ENCODE measurements at regions not wholly inside any gene's neighbourhood (a gene's known extent, or its start where the extent isn't known, plus 50 kb on each side); places are given as distances from the start of the nearest gene placed in this dataset.

GRCh38 chr3:152745646-152746045 is 89.3 kb upstream of the P2RY1 start:
- CTCF ChIA-PET, result no interaction called here
- DNase-seq (ENCODE audit: extremely low spot score), result no peak
- TF ChIP-seq BHLHE40 (IDR thresholded peaks at IDR 0.05; ENCODE audit: borderline replicate concordance) (no peak), ARNT (IDR thresholded peaks at IDR 0.05) (no peak), HDGF (IDR thresholded peaks at IDR 0.05; ENCODE audit: borderline replicate concordance) (no peak), L3MBTL2 (conservative IDR thresholded peaks at IDR 0.05) (no peak)
- POLR2A ChIA-PET, result no interaction called here

DNA sequence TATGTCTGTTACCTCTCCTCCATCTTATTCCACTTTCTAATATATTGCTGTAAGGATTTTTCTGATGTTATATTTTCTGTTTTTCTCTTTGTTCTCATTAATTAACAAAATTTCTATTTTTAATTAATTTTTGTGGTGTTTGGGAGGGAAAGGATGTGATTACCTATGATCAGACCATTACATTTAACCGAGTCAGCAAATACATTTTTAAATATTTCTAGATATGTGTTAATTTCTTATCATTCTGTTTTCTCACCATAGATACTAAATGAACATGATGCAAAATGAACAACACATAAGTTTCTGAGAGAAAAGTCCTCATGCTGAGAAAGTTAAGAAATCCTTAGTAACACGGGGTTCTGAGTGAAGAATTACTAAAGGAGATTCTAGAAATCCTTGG is 80.6 kb upstream of the P2RY1 start:
- CTCF ChIA-PET, result no interaction called here
- TF ChIP-seq CTBP1 (IDR thresholded peaks at IDR 0.05; ENCODE audit: borderline replicate concordance) (no peak), LEF1 (IDR thresholded peaks at IDR 0.05; ENCODE audit: borderline replicate concordance) (no peak), PKNOX1 (IDR thresholded peaks at IDR 0.05) (no peak), FOXA1 (IDR thresholded peaks at IDR 0.05) (no peak), FOXK2 (IDR thresholded peaks at IDR 0.05) (no peak), L3MBTL2 (conservative IDR thresholded peaks at IDR 0.05) (no peak), SUZ12 (IDR thresholded peaks at IDR 0.05) (no peak), HDGF (IDR thresholded peaks at IDR 0.05; ENCODE audit: borderline replicate concordance) (no peak), ARNT (IDR thresholded peaks at IDR 0.05) (no peak), ZNF384 (IDR thresholded peaks at IDR 0.05) (no peak), ELF4 (IDR thresholded peaks at IDR 0.05) (no peak), SP1 (IDR thresholded peaks at IDR 0.05) (no peak), FOXM1 (IDR thresholded peaks at IDR 0.05; ENCODE audit: borderline replicate concordance) (no peak), NFRKB (IDR thresholded peaks at IDR 0.05) (no peak), TARDBP (IDR thresholded peaks at IDR 0.05) (no peak), BHLHE40 (IDR thresholded peaks at IDR 0.05; ENCODE audit: borderline replicate concordance) (no peak)
- DNase-seq (ENCODE audit: extremely low spot score), result no peak
- POLR2A ChIA-PET, result no interaction called here

DNA sequence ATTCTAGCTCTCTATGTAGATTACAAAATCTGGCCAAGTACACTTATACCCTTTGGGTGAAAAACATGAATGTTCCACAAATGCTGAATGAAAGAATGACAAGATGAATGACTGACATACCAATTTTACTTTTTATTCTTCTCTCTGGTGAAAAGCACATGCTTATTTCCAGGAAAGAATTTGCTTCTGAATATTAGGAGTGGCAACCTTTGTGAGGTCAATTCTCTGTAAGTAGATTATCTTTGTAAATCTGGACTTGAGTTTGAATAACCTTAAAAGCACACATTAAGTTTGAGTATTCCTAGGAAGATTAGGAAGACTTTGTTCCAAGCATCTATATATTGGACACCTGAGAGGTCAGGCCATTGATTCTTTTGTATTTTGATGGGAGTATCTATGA is 78.1 kb upstream of the P2RY1 start:
- CTCF ChIA-PET, result no interaction called here
- POLR2A ChIA-PET, result no interaction called here
- DNase-seq (ENCODE audit: extremely low spot score), result no peak
- no peak for TF ChIP-seq FOXK2 (IDR thresholded peaks at IDR 0.05)
- TF ChIP-seq CTBP1 (IDR thresholded peaks at IDR 0.05; ENCODE audit: borderline replicate concordance), result no peak
- TF ChIP-seq FOXM1 (IDR thresholded peaks at IDR 0.05; ENCODE audit: borderline replicate concordance), result no peak
- no peak for TF ChIP-seq HDGF (IDR thresholded peaks at IDR 0.05; ENCODE audit: borderline replicate concordance)
- TF ChIP-seq PKNOX1 (IDR thresholded peaks at IDR 0.05), result no peak
- TF ChIP-seq ZNF384 (IDR thresholded peaks at IDR 0.05), result no peak
- TF ChIP-seq NFRKB (IDR thresholded peaks at IDR 0.05), result no peak
- TF ChIP-seq FOXA1 (IDR thresholded peaks at IDR 0.05), result no peak
- TF ChIP-seq TARDBP (IDR thresholded peaks at IDR 0.05), result no peak
- no peak for TF ChIP-seq BHLHE40 (IDR thresholded peaks at IDR 0.05; ENCODE audit: borderline replicate concordance)
- TF ChIP-seq LEF1 (IDR thresholded peaks at IDR 0.05; ENCODE audit: borderline replicate concordance), result no peak
- TF ChIP-seq SUZ12 (IDR thresholded peaks at IDR 0.05), result no peak
- TF ChIP-seq L3MBTL2 (conservative IDR thresholded peaks at IDR 0.05), result no peak
- no peak for TF ChIP-seq ARNT (IDR thresholded peaks at IDR 0.05)
- TF ChIP-seq SP1 (IDR thresholded peaks at IDR 0.05), result no peak
- no peak for TF ChIP-seq ELF4 (IDR thresholded peaks at IDR 0.05)

- ChIA-PET CTCF (no interaction called here), POLR2A (no interaction called here)
- no peak for DNase-seq (ENCODE audit: extremely low spot score)
- TF ChIP-seq HDGF (IDR thresholded peaks at IDR 0.05; ENCODE audit: borderline replicate concordance), result no peak
- no peak for TF ChIP-seq FOXK2 (IDR thresholded peaks at IDR 0.05)
- TF ChIP-seq SP1 (IDR thresholded peaks at IDR 0.05), result no peak
- no peak for TF ChIP-seq NFRKB (IDR thresholded peaks at IDR 0.05)
- no peak for TF ChIP-seq PKNOX1 (IDR thresholded peaks at IDR 0.05)
- TF ChIP-seq L3MBTL2 (conservative IDR thresholded peaks at IDR 0.05), result no peak
These were observed 74.8 kb upstream of the P2RY1 start for GRCh38 chr3:152760024-152760563.

- POLR2A ChIA-PET, result no interaction called here
- no peak for DNase-seq (ENCODE audit: extremely low spot score)
- TF ChIP-seq PKNOX1 (IDR thresholded peaks at IDR 0.05) (no peak), HDGF (IDR thresholded peaks at IDR 0.05; ENCODE audit: borderline replicate concordance) (no peak), SP1 (IDR thresholded peaks at IDR 0.05) (no peak), FOXK2 (IDR thresholded peaks at IDR 0.05) (no peak), ELF4 (IDR thresholded peaks at IDR 0.05) (no peak), FOXM1 (IDR thresholded peaks at IDR 0.05; ENCODE audit: borderline replicate concordance) (no peak), SUZ12 (IDR thresholded peaks at IDR 0.05) (no peak), CTBP1 (IDR thresholded peaks at IDR 0.05; ENCODE audit: borderline replicate concordance) (no peak), BHLHE40 (IDR thresholded peaks at IDR 0.05; ENCODE audit: borderline replicate concordance) (no peak), ARNT (IDR thresholded peaks at IDR 0.05) (no peak), ZNF384 (IDR thresholded peaks at IDR 0.05) (no peak), FOXA1 (IDR thresholded peaks at IDR 0.05) (no peak), LEF1 (IDR thresholded peaks at IDR 0.05; ENCODE audit: borderline replicate concordance) (no peak), NFRKB (IDR thresholded peaks at IDR 0.05) (no peak), L3MBTL2 (conservative IDR thresholded peaks at IDR 0.05) (no peak), TARDBP (IDR thresholded peaks at IDR 0.05) (no peak)
- CTCF ChIA-PET, result no interaction called here
These were observed 74.3 kb upstream of the P2RY1 start for GRCh38 chr3:152760591-152760990.

GRCh38 chr3:152768478-152768877 is 66.5 kb upstream of the P2RY1 start:
- ChIA-PET CTCF (no interaction called here), POLR2A (no interaction called here)
- TF ChIP-seq ZNF384 (IDR thresholded peaks at IDR 0.05) (no peak), ELF4 (IDR thresholded peaks at IDR 0.05) (no peak), NFRKB (IDR thresholded peaks at IDR 0.05) (no peak), L3MBTL2 (conservative IDR thresholded peaks at IDR 0.05) (no peak), LEF1 (IDR thresholded peaks at IDR 0.05; ENCODE audit: borderline replicate concordance) (no peak), SUZ12 (IDR thresholded peaks at IDR 0.05) (no peak), BHLHE40 (IDR thresholded peaks at IDR 0.05; ENCODE audit: borderline replicate concordance) (no peak), HDGF (IDR thresholded peaks at IDR 0.05; ENCODE audit: borderline replicate concordance) (no peak), CTBP1 (IDR thresholded peaks at IDR 0.05; ENCODE audit: borderline replicate concordance) (no peak), PKNOX1 (IDR thresholded peaks at IDR 0.05) (no peak), FOXA1 (IDR thresholded peaks at IDR 0.05) (no peak), SP1 (IDR thresholded peaks at IDR 0.05) (no peak), FOXK2 (IDR thresholded peaks at IDR 0.05) (no peak), ARNT (IDR thresholded peaks at IDR 0.05) (no peak), FOXM1 (IDR thresholded peaks at IDR 0.05; ENCODE audit: borderline replicate concordance) (no peak), TARDBP (IDR thresholded peaks at IDR 0.05) (no peak)
- DNase-seq (ENCODE audit: extremely low spot score), result no peak
